H1 (cell line): ENCODE measurements at regions not wholly inside any gene's neighbourhood (a gene's known extent, or its start where the extent isn't known, plus 50 kb on each side); places are given as distances from the start of the nearest gene placed in this dataset.

Experiments
- CTCF ChIA-PET: fragments of 300-600 bp; sonication (Branson Sonifier 250); formaldehyde crosslinking; loops from one replicate; lab custom pipeline; 2021; ENCODE audit not compliant: partially characterized antibody; lab: Charles Lee
- POLR2A ChIA-PET: fragments of 300-600 bp; sonication (Branson Sonifier 250); formaldehyde crosslinking; loops from one replicate; lab custom pipeline; 2021; ENCODE audit warnings: inconsistent platforms; ENCODE audit not compliant: partially characterized antibody; lab: Charles Lee
- DNase-seq, 2 experiments: peaks; one replicate each; pipeline versions ENCODE4 v3.0.0 to v3.0.0-alpha.2; 2010 to 2022; ENCODE audit warnings: low spot score in 2 of 2, low read depth in 1 of 2, mixed read lengths in 1 of 2
- FAIRE-seq: peaks from 2 replicates; lab custom pipeline; 2011; peaks lifted over from hg19 to GRCh38; lab: Jason Lieb, UNC
- H2AFZ ChIP-seq: 2 replicates; pipeline ENCODE4 v1.8.1; 2012; ENCODE audit warnings: low read length, inconsistent platforms
- H2AK5ac ChIP-seq: 2 replicates; pipeline ENCODE4 v1.6.1; 2013; ENCODE audit warnings: low read depth, low read length
- H2BK120ac ChIP-seq: replicated peaks from 2 replicates; pipeline ENCODE3; 2013; ENCODE audit warnings: low read depth, low read length, inconsistent platforms
- H2BK12ac ChIP-seq: 2 replicates; pipeline ENCODE4 v1.6.1; 2013; ENCODE audit warnings: low read depth, low read length
- H2BK15ac ChIP-seq: 2 replicates; pipeline ENCODE4 v1.6.1; 2013; ENCODE audit warnings: low read length
- H2BK20ac ChIP-seq: 2 replicates; pipeline ENCODE4 v1.6.1; 2013; ENCODE audit warnings: low read length
- H2BK5ac ChIP-seq: 2 replicates; pipeline ENCODE4 v1.6.1; 2013; ENCODE audit warnings: low read depth, low read length
- H3K14ac ChIP-seq: 2 replicates; pipeline ENCODE4 v1.6.1; 2013; ENCODE audit warnings: inconsistent platforms; ENCODE audit not compliant: insufficient read length
- H3K18ac ChIP-seq: 2 replicates; pipeline ENCODE4 v1.6.1; 2013; ENCODE audit warnings: low read length; ENCODE audit errors: extremely low read depth
- H3K23ac ChIP-seq: 2 replicates; pipeline ENCODE4 v1.6.1; 2013; ENCODE audit warnings: inconsistent platforms; ENCODE audit not compliant: insufficient read length
- H3K23me2 ChIP-seq: 2 replicates; pipeline ENCODE4 v1.6.1; 2013; ENCODE audit warnings: low read depth, low read length
- H3K27ac ChIP-seq: 2 replicates; pipeline ENCODE4 v1.6.1; 2011; ENCODE audit warnings: low read depth, low read length, inconsistent platforms
- H3K27me3 ChIP-seq, 4 experiments: replicated peaks in 1 of 4; 1 replicate in 1 of 4; 2 replicates in 3 of 4; pipeline versions ENCODE4 v1.6.1 to v1.8.1; 2011 to 2013; ENCODE audit warnings: low read length in 3 of 4, mild to moderate bottlenecking in 3 of 4, inconsistent platforms in 2 of 4, mixed read lengths in 2 of 4, moderate library complexity in 1 of 4; ENCODE audit not compliant: control insufficient read depth in 3 of 4, insufficient read depth in 3 of 4; ENCODE audit errors: extremely low read depth in 1 of 4
- H3K36me3 ChIP-seq, 4 experiments: 2 replicates each; pipeline versions ENCODE4 v1.6.1 to v1.8.1; 2011 to 2013; ENCODE audit warnings: mild to moderate bottlenecking in 4 of 4, low read length in 3 of 4, moderate library complexity in 2 of 4, control low read depth in 1 of 4, inconsistent platforms in 1 of 4; ENCODE audit not compliant: insufficient read depth in 4 of 4, control insufficient read depth in 2 of 4
- H3K4ac ChIP-seq: replicated peaks from 2 replicates; pipeline ENCODE3; 2013; ENCODE audit warnings: low read length, low read depth, mixed read lengths, inconsistent platforms; ENCODE audit not compliant: insufficient read length
- H3K4me1 ChIP-seq, 4 experiments: replicated peaks in 1 of 4; 1 replicate in 1 of 4; 2 replicates in 3 of 4; pipeline versions ENCODE4 v1.6.1 to v1.8.1; 2011 to 2013; ENCODE audit warnings: low read length in 3 of 4, inconsistent platforms in 2 of 4, mixed read lengths in 1 of 4; ENCODE audit not compliant: insufficient read depth in 4 of 4, control insufficient read depth in 3 of 4
- H3K4me2 ChIP-seq, 2 experiments: 2 replicates each; pipeline versions ENCODE4 v1.6.1 to v1.8.1; 2011 to 2013; ENCODE audit warnings: low read depth in 2 of 2, low read length in 2 of 2, control low read depth in 1 of 2, inconsistent platforms in 1 of 2, mild to moderate bottlenecking in 1 of 2; ENCODE audit not compliant: insufficient read depth in 1 of 2
- H3K4me3 ChIP-seq, 4 experiments: fragments of 200-600, 300-600 bp in 1 of 4; sonication (generic), shearing (Covaris generic), sonication (Bioruptor Twin) in 1 of 4; 2 replicates each; pipeline versions ENCODE4 v1.5.1 to v1.8.1; 2011 to 2016; ENCODE audit warnings: low read length in 4 of 4, low read depth in 3 of 4, control low read depth in 2 of 4, inconsistent platforms in 2 of 4, mild to moderate bottlenecking in 2 of 4, mixed read lengths in 1 of 4, moderate library complexity in 1 of 4; ENCODE audit not compliant: insufficient read depth in 2 of 4; ENCODE audit errors: extremely low read depth in 1 of 4
- H3K56ac ChIP-seq: replicated peaks from 2 replicates; pipeline ENCODE3; 2013; ENCODE audit warnings: low read depth, mild to moderate bottlenecking, mixed read lengths, low read length, inconsistent platforms; ENCODE audit not compliant: insufficient read length
- H3K79me1 ChIP-seq: 2 replicates; pipeline ENCODE4 v1.6.1; 2013; ENCODE audit warnings: low read depth, low read length, control low read depth
- H3K79me2 ChIP-seq, 2 experiments: 2 replicates each; pipeline versions ENCODE4 v1.6.1 to v1.8.1; 2012 to 2013; ENCODE audit warnings: low read length in 2 of 2, mild to moderate bottlenecking in 2 of 2, inconsistent platforms in 1 of 2; ENCODE audit not compliant: insufficient read depth in 2 of 2, control insufficient read depth in 1 of 2
- H3K9ac ChIP-seq, 4 experiments: replicated peaks in 1 of 4; 1 replicate in 1 of 4; 2 replicates in 3 of 4; pipeline versions ENCODE4 v1.6.1 to v1.8.1; 2011 to 2013; ENCODE audit warnings: low read depth in 3 of 4, low read length in 3 of 4, control low read depth in 2 of 4, mild to moderate bottlenecking in 2 of 4, moderate library complexity in 2 of 4, inconsistent platforms in 1 of 4; ENCODE audit errors: extremely low read depth in 1 of 4
- H3K9me3 ChIP-seq, 2 experiments: 2 replicates each; pipeline versions ENCODE4 v1.6.1 to v1.8.1; 2012 to 2013; ENCODE audit warnings: mild to moderate bottlenecking in 2 of 2, moderate library complexity in 2 of 2, control low read depth in 1 of 2, inconsistent platforms in 1 of 2, low read depth in 1 of 2, low read length in 1 of 2, mixed read lengths in 1 of 2; ENCODE audit not compliant: insufficient read depth in 2 of 2
- H4K20me1 ChIP-seq, 2 experiments: replicated peaks in 1 of 2; 2 replicates each; pipeline versions ENCODE3 to v1.8.1; 2011 to 2013; ENCODE audit warnings: inconsistent platforms in 2 of 2, low read length in 2 of 2, mild to moderate bottlenecking in 1 of 2; ENCODE audit not compliant: insufficient read depth in 2 of 2, control insufficient read depth in 1 of 2
- H4K5ac ChIP-seq: 2 replicates; pipeline ENCODE4 v1.6.1; 2013; ENCODE audit warnings: low read length, low read depth, mixed read lengths, inconsistent platforms; ENCODE audit not compliant: insufficient read length
- H4K8ac ChIP-seq: 2 replicates; pipeline ENCODE4 v1.8.0; 2013; ENCODE audit warnings: mild to moderate bottlenecking, moderate library complexity, low read length, inconsistent platforms; ENCODE audit not compliant: insufficient read depth; ENCODE audit errors: extremely low read depth
- H4K91ac ChIP-seq: replicated peaks from 2 replicates; pipeline ENCODE3; 2013; ENCODE audit warnings: low read length, mixed read lengths, inconsistent platforms; ENCODE audit not compliant: insufficient read length
- RBBP5 ChIP-seq: IDR thresholded peaks from 2 replicates; pipeline ENCODE4 v1.7.1; 2012; ENCODE audit warnings: low read depth, mild to moderate bottlenecking, inconsistent platforms, low read length, moderate library complexity, borderline replicate concordance
- WGBS, 2 experiments: shearing (Covaris generic) in 1 of 2; methylation state at CpG; one replicate each; pipeline versions ENCODE4 v1.1.6 to v1.1.7; 2013 to 2015; ENCODE audit warnings: low lambda C conversion rate in 2 of 2, mixed read lengths in 2 of 2, inconsistent platforms in 1 of 2, low coverage in 1 of 2, missing lambda C conversion rate in 1 of 2; ENCODE audit not compliant: insufficient replicate concordance in 2 of 2, insufficient coverage in 1 of 2, insufficient read length in 1 of 2; ENCODE audit errors: extremely low coverage in 1 of 2, missing lambda C conversion rate in 1 of 2; 5-methylcytosine and 5-hydroxymethylcytosine counted together

- no peak for FAIRE-seq
- CTCF ChIA-PET, result interaction anchor here (8.8 kb wide), 1 partner anchor 23 kb away, joined by 40 read pairs; no protein-coding TSS in a partner anchor
- no peak overlapping the region for H2AFZ ChIP-seq
- H3K9ac ChIP-seq, result no peak overlapping the region
- no peak overlapping the region for H3K4ac ChIP-seq
- no peak overlapping the region for H2BK20ac ChIP-seq
- H3K27me3 ChIP-seq, result peaks cover 0 to 2% (median 0%) of the 10 kb centered on the region in 4 experiments; a peak in 2 of 7 replicates
- no peak overlapping the region for H3K18ac ChIP-seq
- no peaks in the 10 kb centered on the region for H3K36me3 ChIP-seq
- POLR2A ChIA-PET, result no interaction called here
- no peak overlapping the region for H3K4me2 ChIP-seq
- no peaks in the 10 kb centered on the region for H4K20me1 ChIP-seq
- no peak overlapping the region for H4K91ac ChIP-seq
- 94% methylated on average over 3 of the region's 3 CpGs; no CpG with 5 or more reads in 1 of the 2 experiments for WGBS, 2 experiments
- H4K8ac ChIP-seq, result no peak overlapping the region
- no peaks in the 10 kb centered on the region for H3K9me3 ChIP-seq
- no peak overlapping the region for H3K56ac ChIP-seq
- H3K27ac ChIP-seq, result no peak overlapping the region
- no peak overlapping the region for H4K5ac ChIP-seq
- H2BK12ac ChIP-seq, result no peak overlapping the region
- no peak overlapping the region for H2AK5ac ChIP-seq
- H3K79me1 ChIP-seq, result no peaks in the 10 kb centered on the region
- no peak overlapping the region for H2BK5ac ChIP-seq
- no peak overlapping the region for H2BK15ac ChIP-seq
- H2BK120ac ChIP-seq, result no peak overlapping the region
- no peak overlapping the region for H3K23ac ChIP-seq
- peaks cover 3 to 16% (median 12%) of the 10 kb centered on the region in 4 experiments for H3K4me1 ChIP-seq
- DNase-seq, result no peak
- no peak overlapping the region for H3K14ac ChIP-seq
- H3K4me3 ChIP-seq, result no peak overlapping the region
- no peaks in the 10 kb centered on the region for H3K79me2 ChIP-seq
- no peaks in the 10 kb centered on the region for H3K23me2 ChIP-seq
- no peak for TF ChIP-seq RBBP5
Observed at GRCh38 chr1:5721634-5722215, 270.5 kb downstream of the NPHP4 start.
